BJ (cell line): ENCODE measurements at regions not wholly inside any gene's neighbourhood (a gene's known extent, or its start where the extent isn't known, plus 50 kb on each side); places are given as distances from the start of the nearest gene placed in this dataset.

Experiments
- CTCF ChIA-PET: fragments of 350-600 bp; formaldehyde crosslinking; extraction: SDS; loops from one replicate; lab custom pipeline; 2021; ENCODE audit warnings: antibody characterized with exemption, inconsistent platforms; lab: Yijun Ruan, JAX
- POLR2A ChIA-PET: fragments of 300-600 bp; sonication (Branson Sonifier 250); formaldehyde crosslinking; extraction: SDS; loops from one replicate; lab custom pipeline; 2021; ENCODE audit warnings: antibody characterized with exemption; lab: Charles Lee
- DNase-seq: peaks from one replicate; pipeline ENCODE4 v3.0.0-alpha.2; 2011; ENCODE audit warnings: low read depth
- H3K27me3 ChIP-seq: 2 replicates; pipeline ENCODE4 v1.6.0; 2011; ENCODE audit warnings: low read length; ENCODE audit not compliant: control insufficient read depth, insufficient read depth
- H3K36me3 ChIP-seq: 2 replicates; pipeline ENCODE4 v1.5.1; 2011; ENCODE audit warnings: low read length; ENCODE audit not compliant: control insufficient read depth, insufficient read depth
- H3K4me3 ChIP-seq: 2 replicates; pipeline ENCODE4 v1.5.1; 2011; ENCODE audit warnings: low read depth, mild to moderate bottlenecking, control low read depth, low read length
- CTCF ChIP-seq: IDR thresholded peaks from 2 replicates; pipeline ENCODE4 v1.5.1; 2011; ENCODE audit warnings: low read depth, mild to moderate bottlenecking, control low read depth, inconsistent platforms, low read length, moderate library complexity; ENCODE audit not compliant: insufficient read depth

DNA sequence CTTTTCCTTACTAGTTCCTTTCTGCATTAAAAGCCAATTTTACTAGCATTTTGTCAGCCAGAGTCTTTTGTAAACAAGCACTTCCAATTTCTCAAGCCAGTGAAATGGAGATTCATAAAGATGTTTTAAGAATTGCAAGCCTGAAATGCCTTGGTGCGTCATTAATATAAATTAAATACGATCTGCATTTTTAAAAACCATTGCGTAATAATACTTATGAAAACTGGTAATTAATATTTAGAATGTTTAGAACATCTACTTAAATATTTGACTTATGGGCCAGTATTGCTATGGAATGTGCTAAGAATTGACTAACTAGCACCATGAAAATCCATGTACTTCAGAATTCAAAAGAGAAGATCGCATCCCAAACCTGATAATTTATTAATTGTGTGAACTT lies 89.1 kb upstream of the PROX1 start:
- Histone ChIP-seq H3K4me3 (no peak overlapping the region), H3K27me3 (no peaks in the 10 kb centered on the region), H3K36me3 (no peaks in the 10 kb centered on the region)
- DNase-seq = no peak
- CTCF ChIA-PET = no interaction called here
- POLR2A ChIA-PET = no interaction called here
- TF ChIP-seq CTCF = no peak

GRCh38 chr1:213899413-213899812 lies 88.4 kb upstream of the PROX1 start:
- Histone ChIP-seq H3K27me3 (no peaks in the 10 kb centered on the region), H3K36me3 (no peaks in the 10 kb centered on the region), H3K4me3 (no peak overlapping the region)
- no peak for DNase-seq
- CTCF ChIA-PET = no interaction called here
- POLR2A ChIA-PET = no interaction called here
- no peak for TF ChIP-seq CTCF

DNA sequence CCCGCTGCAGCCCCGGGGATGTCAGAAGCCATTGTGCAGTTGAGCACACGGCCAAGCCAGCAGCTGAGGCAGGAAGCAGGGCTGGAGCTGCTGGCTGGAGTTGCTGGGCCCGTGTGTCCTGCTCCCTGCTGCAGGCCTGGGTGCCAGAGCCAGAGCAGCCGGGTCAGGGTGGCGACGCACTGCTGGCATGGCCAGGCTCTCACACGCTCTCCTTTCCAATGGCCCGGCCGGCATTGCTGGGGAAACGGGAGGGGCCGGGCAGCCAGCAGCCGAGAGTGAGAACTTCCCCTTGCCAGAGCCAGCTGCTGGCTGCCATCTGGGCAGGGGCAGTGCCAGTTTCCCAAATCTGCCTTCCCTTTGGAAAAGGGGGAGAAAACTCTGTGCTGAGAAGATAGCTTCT lies 82.4 kb upstream of the PROX1 start:
- no peak overlapping the region for H3K4me3 ChIP-seq
- no peaks in the 10 kb centered on the region for H3K27me3 ChIP-seq
- POLR2A ChIA-PET = no interaction called here
- no peak for TF ChIP-seq CTCF
- no peaks in the 10 kb centered on the region for H3K36me3 ChIP-seq
- CTCF ChIA-PET = no interaction called here
- DNase-seq = no peak

DNA sequence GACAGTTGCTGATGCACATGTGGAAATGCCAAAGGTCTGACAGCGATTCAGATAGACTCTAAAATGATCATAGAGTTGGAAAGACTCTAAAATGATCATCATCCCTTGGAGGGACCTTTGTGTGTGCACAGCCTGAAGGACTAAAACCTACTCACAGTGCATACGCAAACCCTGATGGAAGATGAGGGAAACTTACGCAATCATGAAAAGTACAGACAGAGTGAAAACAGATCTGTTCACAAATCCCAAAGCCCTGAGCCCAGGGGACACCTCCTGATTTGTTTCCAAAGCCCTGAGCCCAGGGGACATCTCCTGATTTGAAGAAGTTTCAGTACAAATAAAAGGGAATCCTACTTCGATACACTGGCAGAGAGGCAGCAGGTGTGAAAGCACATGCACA lies 79.3 kb upstream of the PROX1 start:
- POLR2A ChIA-PET = no interaction called here
- Histone ChIP-seq H3K27me3 (no peaks in the 10 kb centered on the region), H3K36me3 (no peaks in the 10 kb centered on the region), H3K4me3 (no peak overlapping the region)
- no peak for TF ChIP-seq CTCF
- no peak for DNase-seq
- CTCF ChIA-PET = no interaction called here

DNA sequence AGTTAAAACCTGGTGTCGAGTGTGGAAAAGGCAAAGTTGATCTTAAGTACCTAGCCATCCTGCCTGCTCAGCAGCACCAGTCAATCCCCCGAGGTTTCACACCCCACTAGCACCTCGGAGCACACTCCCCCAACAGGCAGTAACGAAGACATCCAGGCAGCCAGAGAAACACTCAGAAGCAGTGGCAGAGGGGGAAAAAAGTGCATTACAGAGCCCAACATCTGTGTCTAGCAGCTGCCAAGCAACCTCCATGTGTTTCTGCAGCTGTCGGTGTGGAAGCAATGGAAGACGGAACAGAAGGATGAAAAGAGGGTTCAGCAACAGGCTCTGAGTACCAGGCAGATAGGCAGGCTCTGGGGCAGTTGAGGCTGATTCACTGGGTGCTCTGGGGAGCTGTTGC lies 73.4 kb upstream of the PROX1 start:
- Histone ChIP-seq H3K27me3 (no peaks in the 10 kb centered on the region), H3K36me3 (no peaks in the 10 kb centered on the region), H3K4me3 (no peak overlapping the region)
- no peak for TF ChIP-seq CTCF
- POLR2A ChIA-PET = no interaction called here
- no peak for DNase-seq
- CTCF ChIA-PET = no interaction called here
